GM18861 (cell line): ENCODE measurements at regions not wholly inside any gene's neighbourhood (a gene's known extent, or its start where the extent isn't known, plus 50 kb on each side); places are given as distances from the start of the nearest gene placed in this dataset.
"Not testable (repeated sequence)": the region's sequence is repeated elsewhere in the genome, so short reads cannot be mapped to it uniquely, and the experiment has no call there.

Experiments
- ATAC-seq: cut with Tn5 transposase; IDR thresholded peaks from one replicate; pipeline ENCODE4 v1.9.1; 2021; ENCODE audit not compliant: unreplicated experiment

DNA sequence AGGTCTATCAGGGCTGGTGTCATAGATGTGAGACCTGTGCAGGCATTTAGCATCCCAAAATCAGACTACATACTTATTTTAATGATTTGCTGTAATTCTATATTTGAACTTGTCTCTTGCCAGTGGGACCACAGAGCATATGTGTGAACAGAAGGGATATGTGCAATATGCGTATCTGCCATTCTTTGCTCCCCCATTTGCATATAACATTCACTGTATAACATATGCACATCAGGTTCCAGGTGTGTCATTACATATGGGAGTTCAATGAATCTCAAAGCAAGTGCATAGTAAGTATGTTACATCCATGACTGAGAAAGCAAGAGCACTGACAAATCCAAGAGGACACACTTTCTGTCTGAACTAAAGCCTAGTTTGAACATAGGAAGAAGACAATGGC lies 1115.1 kb upstream of the CNTN5 start:
- no peak for ATAC-seq

GRCh38 chr11:97908354-97908753 lies 1112.4 kb upstream of the CNTN5 start:
- ATAC-seq = no peak

GRCh38 chr11:97909614-97910399 lies 1110.9 kb upstream of the CNTN5 start:
- no peak for ATAC-seq

DNA sequence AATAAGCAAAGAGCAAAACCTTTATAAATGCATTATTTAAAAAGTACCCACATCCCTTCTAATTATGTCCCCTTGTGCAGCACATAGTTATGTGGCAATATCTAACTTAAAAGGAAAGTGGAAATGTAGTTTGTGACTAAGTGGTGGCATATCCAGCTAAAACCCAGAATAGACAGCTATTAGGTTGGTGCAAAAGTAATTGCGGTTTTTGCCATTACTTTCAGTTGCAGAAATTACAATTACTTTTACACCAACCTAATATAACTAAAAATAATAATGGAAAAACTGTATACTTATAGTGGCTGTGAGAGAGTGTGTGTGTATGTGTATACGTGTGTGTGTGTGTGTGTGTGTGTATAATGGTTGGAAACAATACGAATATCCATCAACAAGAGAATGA lies 1108.1 kb upstream of the CNTN5 start:
- no peak for ATAC-seq

DNA sequence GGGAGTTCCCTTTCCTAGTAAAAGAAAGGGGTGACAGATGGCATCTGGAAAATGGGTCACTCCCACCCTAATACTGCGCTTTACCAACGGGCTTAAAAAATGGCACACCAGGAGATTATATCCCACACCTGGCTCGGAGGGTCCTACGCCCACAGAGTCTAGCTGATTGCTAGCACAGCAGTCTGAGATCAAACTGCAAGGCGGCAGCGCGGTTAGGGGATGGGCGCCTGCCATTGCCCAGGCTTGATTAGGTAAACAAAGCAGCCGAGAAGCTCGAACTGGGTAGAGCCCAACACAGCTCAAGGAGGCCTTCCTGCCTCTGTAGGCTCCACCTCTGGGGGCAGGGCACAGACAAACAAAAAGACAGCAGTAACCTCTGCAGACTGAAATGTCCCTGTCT lies 1097.8 kb upstream of the CNTN5 start:
- ATAC-seq = not testable (repeated sequence)

DNA sequence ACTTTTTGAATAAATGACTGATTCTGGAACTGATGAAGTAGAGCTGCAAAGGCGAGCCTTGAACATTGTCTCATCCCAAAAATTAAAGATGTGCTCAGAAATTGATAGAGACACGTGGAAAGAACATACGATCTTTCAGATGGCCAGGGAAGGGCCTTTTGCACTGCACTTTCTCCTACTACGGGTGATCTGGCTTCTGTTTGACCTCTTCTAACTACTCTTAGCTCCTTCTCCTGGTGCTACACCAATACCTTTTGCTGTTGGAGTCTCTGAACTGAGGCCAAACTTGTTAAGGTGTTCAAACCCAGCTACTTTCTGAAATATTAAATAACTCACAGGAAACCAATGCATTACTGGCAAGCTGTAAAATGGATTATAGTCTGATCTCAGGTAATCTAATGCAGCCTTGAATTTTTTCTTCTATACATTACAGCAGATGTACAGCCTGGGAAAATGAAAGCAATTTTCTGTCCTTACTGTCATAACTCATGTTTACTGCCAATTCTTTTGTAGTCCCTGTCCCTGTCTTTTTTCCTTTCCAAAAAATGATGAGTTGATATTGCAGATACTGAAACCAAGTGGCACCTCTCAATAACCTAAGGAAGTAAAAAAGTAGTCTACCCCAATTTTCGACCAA lies 1086.1 kb upstream of the CNTN5 start:
- ATAC-seq = no peak

DNA sequence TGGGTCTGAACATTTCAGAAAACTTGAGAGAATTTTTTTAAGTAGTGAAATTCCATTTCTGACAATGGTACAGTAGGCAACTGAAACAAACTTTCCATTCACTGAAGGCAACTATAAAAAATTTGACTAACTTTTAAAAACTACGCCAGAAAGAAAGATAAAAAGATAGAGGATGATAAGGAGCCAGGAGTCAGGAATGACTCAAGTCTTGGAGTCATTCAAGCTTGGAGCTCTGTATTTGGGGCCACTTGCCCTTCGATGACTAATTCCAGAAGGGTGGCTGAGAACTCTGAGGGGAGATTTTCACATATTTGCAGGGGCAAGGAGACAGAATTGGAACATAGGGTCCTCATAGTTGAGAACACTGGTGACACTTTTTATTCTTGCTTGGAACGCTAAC lies 1083.2 kb upstream of the CNTN5 start:
- ATAC-seq = no peak

DNA sequence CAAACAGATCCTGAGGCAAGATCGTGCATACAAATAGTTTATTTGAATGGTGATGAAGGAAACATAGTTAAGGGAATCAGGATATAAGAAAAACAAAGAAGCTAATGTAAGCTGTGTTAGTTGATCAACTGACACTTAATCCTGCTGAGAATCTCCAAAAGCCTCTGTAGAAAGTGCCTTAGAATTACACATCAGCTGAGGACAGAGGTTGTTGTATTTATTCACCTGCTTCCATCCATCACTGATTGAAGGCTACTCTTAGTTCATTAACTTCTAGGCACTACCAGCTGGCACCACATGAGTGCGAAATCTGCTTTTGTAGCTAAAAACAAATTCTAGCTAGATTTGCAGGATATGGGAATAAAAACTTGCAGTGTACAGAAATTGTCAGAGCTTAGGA lies 1082.0 kb upstream of the CNTN5 start:
- no peak for ATAC-seq

GRCh38 chr11:97943493-97943892 lies 1077.3 kb upstream of the CNTN5 start:
- no peak for ATAC-seq

DNA sequence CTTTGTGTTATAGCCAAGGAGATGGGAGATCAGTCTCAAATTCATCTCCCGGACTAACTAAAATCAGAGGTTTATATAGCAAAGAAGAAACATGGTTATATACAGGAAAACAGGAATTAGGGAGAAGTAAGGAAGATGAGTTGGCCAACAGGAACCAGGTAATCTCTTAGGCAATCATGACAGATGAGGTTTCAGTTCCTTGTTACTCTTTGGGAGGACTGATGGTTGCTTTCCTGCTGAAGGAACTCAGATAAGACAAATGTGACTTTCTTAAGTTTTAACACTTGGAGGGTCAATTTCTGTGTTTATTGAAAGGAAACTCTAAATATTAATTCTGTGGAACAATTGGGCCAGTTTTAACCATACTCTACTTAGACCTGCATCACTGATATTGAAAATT lies 1072.0 kb upstream of the CNTN5 start:
- ATAC-seq = no peak

DNA sequence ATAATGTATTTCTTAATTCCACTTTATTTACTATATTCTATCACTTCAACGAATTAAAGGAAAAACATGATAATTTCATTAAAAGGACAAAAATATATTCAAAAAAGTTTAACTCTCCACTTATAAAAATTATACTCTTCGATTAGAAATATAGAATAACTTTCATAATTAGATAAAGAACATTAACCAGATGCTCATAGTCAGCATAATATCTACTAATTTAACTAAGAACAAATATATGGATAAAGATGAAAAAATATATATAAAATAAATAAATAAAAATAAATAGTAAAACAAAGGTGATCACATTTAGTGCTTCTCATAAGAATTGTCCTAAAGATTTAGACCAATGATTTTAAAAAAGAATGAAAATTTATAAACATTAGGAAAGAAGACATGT lies 1065.2 kb upstream of the CNTN5 start:
- no peak for ATAC-seq

DNA sequence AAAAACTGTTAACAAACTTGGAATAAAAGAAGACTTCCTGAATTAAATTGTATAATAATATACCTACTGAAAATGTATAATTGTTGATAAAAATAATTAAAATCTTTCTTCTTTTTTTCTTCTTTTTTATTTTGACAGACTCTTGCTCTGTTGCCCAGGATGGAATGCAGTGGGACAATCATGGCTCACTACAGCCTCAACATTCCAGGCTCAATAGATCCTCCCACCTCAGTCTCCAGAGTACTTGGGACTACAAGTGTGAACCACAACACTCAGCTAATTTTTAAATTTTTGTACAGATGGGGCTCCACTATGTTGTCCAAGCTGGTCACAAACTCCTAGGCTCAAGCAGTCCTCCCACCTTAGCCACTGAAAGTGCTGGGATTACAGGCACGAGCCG lies 1063.8 kb upstream of the CNTN5 start:
- ATAC-seq = no peak

DNA sequence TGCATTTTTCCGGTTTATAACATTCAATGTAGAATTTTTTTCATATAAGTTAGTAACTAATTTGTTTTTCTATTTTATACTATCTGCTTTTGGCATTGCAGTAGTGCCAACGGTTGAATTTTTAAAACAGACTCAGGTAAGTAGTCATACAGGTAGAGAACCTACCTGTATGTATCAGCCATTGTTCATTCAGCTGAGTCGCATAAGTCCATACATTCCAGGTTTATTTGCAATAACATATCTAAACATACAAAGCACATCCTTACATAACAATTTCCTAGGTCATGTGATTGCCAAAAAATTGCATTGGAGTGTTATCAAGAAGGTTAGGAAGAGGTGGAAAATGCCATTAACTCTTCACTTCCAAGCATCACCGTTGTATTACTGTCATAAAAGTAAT lies 1059.3 kb upstream of the CNTN5 start:
- no peak for ATAC-seq

DNA sequence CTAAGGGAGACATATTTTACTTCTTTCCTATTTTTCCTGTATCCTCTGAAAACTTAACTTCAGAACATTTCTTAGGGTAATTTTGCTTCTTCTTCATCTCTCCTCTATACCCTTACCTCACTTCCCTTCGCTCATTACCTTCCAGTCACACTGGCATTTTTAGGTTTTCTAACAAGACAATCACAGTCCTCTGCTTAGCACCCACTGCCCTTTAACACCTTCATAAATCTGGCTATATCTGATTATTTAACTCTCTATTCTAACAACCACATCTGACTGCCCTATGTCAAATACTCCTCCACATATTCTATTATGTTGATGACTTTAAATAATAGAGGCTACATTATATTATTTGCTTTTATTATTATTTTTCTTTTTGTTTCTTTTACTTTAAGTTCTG lies 1058.0 kb upstream of the CNTN5 start:
- no peak for ATAC-seq

GRCh38 chr11:97963528-97964331 lies 1057.0 kb upstream of the CNTN5 start:
- no peak for ATAC-seq

GRCh38 chr11:97964332-97965004 lies 1056.3 kb upstream of the CNTN5 start:
- no peak for ATAC-seq

DNA sequence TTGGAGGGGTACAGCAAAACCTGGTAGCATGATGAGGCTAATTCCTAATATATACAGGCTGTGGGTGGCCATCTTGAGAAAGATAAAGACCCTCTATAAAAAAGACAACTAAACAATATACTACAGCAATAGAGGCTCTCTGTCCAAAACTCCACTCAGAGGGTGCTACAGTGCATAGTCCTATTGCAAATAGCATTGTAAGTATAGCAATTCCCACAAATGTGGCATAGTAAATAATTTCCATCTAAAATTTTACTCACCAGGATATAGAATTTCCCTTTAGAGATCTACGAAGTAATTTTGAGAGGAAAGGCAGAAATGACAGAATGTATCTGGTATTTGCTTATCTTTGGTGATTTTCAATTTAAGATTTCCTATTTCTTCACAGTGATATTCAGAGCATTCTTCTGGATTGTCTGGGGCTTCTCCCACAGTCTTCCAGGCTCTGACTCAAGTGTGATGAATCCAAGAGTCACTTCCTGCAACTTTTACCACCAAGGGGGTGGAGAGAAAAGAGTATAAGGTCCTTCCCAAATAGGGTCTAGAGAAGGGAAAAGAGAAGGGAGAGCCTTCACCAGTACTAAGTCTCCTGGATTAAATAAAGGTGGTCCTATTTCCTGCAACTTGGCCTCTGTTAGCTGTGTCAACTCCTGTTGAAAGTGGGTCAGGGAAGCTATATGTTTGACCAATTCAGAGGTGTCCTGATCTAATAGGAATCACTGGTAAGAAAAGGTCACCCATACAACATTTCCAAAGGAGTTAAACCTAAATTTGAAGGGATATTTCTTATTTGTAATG lies 1054.7 kb upstream of the CNTN5 start:
- no peak for ATAC-seq

GRCh38 chr11:97966901-97967300 lies 1053.8 kb upstream of the CNTN5 start:
- no peak for ATAC-seq

GRCh38 chr11:97968071-97968470 lies 1052.7 kb upstream of the CNTN5 start:
- ATAC-seq = no peak

DNA sequence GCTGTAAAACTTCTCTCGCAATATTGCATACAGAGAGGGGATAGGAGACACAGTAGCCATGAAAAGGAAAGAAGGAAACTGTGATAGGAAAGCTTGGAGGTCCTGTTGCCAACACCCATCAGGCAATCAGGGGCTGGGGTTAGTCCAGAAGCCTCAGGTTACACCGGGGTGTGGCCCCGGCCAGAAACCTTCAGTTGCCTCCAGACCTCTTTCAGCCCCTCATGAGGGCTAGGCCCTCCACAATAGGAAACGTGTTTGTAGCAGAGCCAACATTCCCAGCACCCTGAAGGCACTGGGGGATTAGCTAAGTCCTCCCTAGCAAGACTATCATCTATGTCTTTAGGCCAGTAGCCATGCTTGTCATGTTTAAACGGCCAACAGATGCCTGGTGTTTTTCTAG lies 1048.0 kb upstream of the CNTN5 start:
- ATAC-seq = no peak
